HEK293T (cell line): ENCODE measurements at regions not wholly inside any gene's neighbourhood (a gene's known extent, or its start where the extent isn't known, plus 50 kb on each side); places are given as distances from the start of the nearest gene placed in this dataset.

Experiments
- ARNT ChIP-seq: fragments of 450-650 bp; IDR thresholded peaks from 2 replicates; pipeline ENCODE4 v1.6.1; 2017; ENCODE audit warnings: mild to moderate bottlenecking
- BHLHE40 ChIP-seq: fragments of 450-650 bp; IDR thresholded peaks from 2 replicates; pipeline ENCODE4 v1.6.1; 2016; ENCODE audit warnings: mild to moderate bottlenecking, moderate library complexity, borderline replicate concordance
- CTBP1 ChIP-seq: fragments of 450-650 bp; IDR thresholded peaks from 2 replicates; pipeline ENCODE4 v1.6.1; 2016; ENCODE audit warnings: borderline replicate concordance
- ELF4 ChIP-seq: fragments of 450-650 bp; IDR thresholded peaks from 2 replicates; pipeline ENCODE4 v1.6.1; 2017; ENCODE audit warnings: antibody characterized with exemption
- FOXA1 ChIP-seq: fragments of 450-650 bp; IDR thresholded peaks from 2 replicates; pipeline ENCODE4 v1.6.1; 2016; ENCODE audit warnings: mild to moderate bottlenecking
- FOXK2 ChIP-seq: fragments of 450-650 bp; IDR thresholded peaks from 2 replicates; pipeline ENCODE4 v1.6.1; 2016; ENCODE audit warnings: mild to moderate bottlenecking
- FOXM1 ChIP-seq: fragments of 450-650 bp; IDR thresholded peaks from 2 replicates; pipeline ENCODE4 v1.6.1; 2017; ENCODE audit warnings: mild to moderate bottlenecking, borderline replicate concordance
- HDGF ChIP-seq: fragments of 450-650 bp; IDR thresholded peaks from 2 replicates; pipeline ENCODE4 v1.6.1; 2017; ENCODE audit warnings: antibody characterized with exemption, borderline replicate concordance
- L3MBTL2 ChIP-seq: fragments of 450-650 bp; conservative IDR thresholded peaks from 2 replicates; pipeline ENCODE4 v1.6.1; 2016; ENCODE audit warnings: mild to moderate bottlenecking
- NFRKB ChIP-seq: fragments of 450-650 bp; IDR thresholded peaks from 2 replicates; pipeline ENCODE4 v1.6.1; 2016; ENCODE audit warnings: mild to moderate bottlenecking, moderate library complexity
- SP1 ChIP-seq: fragments of 450-650 bp; IDR thresholded peaks from 2 replicates; pipeline ENCODE4 v1.6.1; 2017
- SUZ12 ChIP-seq: fragments of 450-650 bp; IDR thresholded peaks from 2 replicates; pipeline ENCODE4 v1.6.1; 2016; ENCODE audit warnings: mild to moderate bottlenecking
- TARDBP ChIP-seq: fragments of 450-650 bp; IDR thresholded peaks from 2 replicates; pipeline ENCODE4 v1.6.1; 2016
- ZNF384 ChIP-seq: fragments of 450-650 bp; IDR thresholded peaks from 2 replicates; pipeline ENCODE4 v1.6.1; 2016

DNA sequence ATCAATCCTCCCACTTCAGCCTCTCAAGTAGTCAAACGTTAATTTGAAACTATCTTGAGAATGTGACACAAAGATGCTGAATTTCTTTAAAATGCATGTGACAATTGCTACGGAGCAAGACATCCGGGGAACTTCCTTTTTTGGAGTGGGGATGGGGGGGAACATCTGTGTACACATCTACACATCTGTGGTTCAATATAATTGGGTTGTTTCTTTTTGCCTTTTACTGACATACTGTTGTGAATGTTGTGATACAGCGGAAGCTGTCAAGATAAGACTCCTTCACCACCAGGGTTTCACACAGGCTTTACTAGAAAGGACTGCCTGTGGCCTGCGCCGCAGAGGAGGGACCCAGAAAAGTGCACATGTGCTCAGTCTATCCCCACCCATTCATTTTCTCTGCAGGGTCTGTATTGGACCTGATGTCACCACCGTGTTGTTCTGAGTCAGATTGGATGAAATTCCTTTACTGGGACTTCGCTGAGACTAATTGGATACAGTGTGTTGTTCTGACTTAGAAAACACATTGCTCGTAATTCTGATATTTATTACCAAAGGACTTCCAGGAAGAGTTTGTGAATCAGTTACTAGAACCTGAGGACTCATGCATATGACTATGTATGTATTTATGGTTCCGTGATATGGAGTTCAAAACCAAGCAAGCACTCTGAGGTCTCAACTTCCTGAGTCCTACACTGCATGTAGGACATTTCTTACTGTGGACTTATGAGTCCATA lies 98.7 kb upstream of the SGK1 start:
- TF ChIP-seq CTBP1 (no peak), SP1 (no peak), FOXA1 (no peak), ZNF384 (no peak), TARDBP (no peak), SUZ12 (no peak), FOXM1 (no peak), HDGF (no peak), BHLHE40 (no peak), NFRKB (no peak), ARNT (no peak), ELF4 (no peak), L3MBTL2 (no peak), FOXK2 (no peak)
